Panc1 (cell line): ENCODE measurements at regions not wholly inside any gene's neighbourhood (a gene's known extent, or its start where the extent isn't known, plus 50 kb on each side); places are given as distances from the start of the nearest gene placed in this dataset.

Source experiments
- ATAC-seq: fragments of 200-7000 bp; cut with Tn5 transposase; 2 replicates; pipeline ENCODE4 v1.9.1; 2020; ENCODE audit warnings: mild to moderate bottlenecking, moderate library complexity
- BruUV-seq: library from RNA; stranded (reverse); fragments of 400-500 nt; replicated peaks from 2 replicates; lab custom pipeline; 2021; lab: Mats Ljungman, UMichigan
- CTCF ChIA-PET: fragments of 300-600 bp; sonication (Branson Sonifier 250); formaldehyde crosslinking; loops from one replicate; lab custom pipeline; 2022; ENCODE audit warnings: antibody characterized with exemption; lab: Charles Lee
- POLR2A ChIA-PET: fragments of 300-600 bp; sonication (Branson Sonifier 250); formaldehyde crosslinking; loops from one replicate; lab custom pipeline; 2022; ENCODE audit warnings: antibody characterized with exemption; lab: Charles Lee
- DNase-seq: peaks from one replicate; pipeline ENCODE4 v3.0.0-alpha.2; 2010; ENCODE audit warnings: low read depth, low spot score
- H3K27ac ChIP-seq: 2 replicates; pipeline ENCODE4 v1.5.1; 2011; ENCODE audit warnings: mild to moderate bottlenecking, low read length, inconsistent platforms
- H3K27me3 ChIP-seq: fragments of 200-500 bp; sonication (Bioruptor generic); 2 replicates; pipeline ENCODE4 v1.6.0; 2014; ENCODE audit warnings: low read length, inconsistent platforms; ENCODE audit not compliant: control insufficient read depth, insufficient read depth
- H3K36me3 ChIP-seq: fragments of 200-500 bp; sonication (Bioruptor generic); 2 replicates; pipeline ENCODE4 v1.5.1; 2014; ENCODE audit warnings: inconsistent platforms, mild to moderate bottlenecking, low read length, moderate library complexity; ENCODE audit not compliant: control insufficient read depth, insufficient read depth
- H3K4me1 ChIP-seq: 2 replicates; pipeline ENCODE4 v1.5.1; 2011; ENCODE audit warnings: inconsistent platforms, mild to moderate bottlenecking, low read length, moderate library complexity; ENCODE audit not compliant: control insufficient read depth, insufficient read depth
- H3K4me3 ChIP-seq, 2 experiments: 2 replicates each; pipeline ENCODE4 v1.5.1; 2011 to 2012; ENCODE audit warnings: low read depth in 2 of 2, low read length in 2 of 2, mild to moderate bottlenecking in 2 of 2, inconsistent platforms in 1 of 2, moderate library complexity in 1 of 2
- H3K9me3 ChIP-seq: fragments of 200-500 bp; sonication (Bioruptor generic); 2 replicates; pipeline ENCODE4 v1.5.1; 2014; ENCODE audit warnings: low read depth, mild to moderate bottlenecking, inconsistent platforms, low read length, moderate library complexity; ENCODE audit not compliant: control insufficient read depth, insufficient read depth
- CTCF ChIP-seq: fragments of 450-650 bp; IDR thresholded peaks from 2 replicates; pipeline ENCODE4 v1.5.1; 2017; ENCODE audit warnings: mild to moderate bottlenecking
- POLR2AphosphoS5 ChIP-seq: IDR thresholded peaks from 2 replicates; pipeline ENCODE4 v1.6.1; 2012; ENCODE audit warnings: mild to moderate bottlenecking, low read depth, low read length, moderate library complexity
- SIN3A ChIP-seq: IDR thresholded peaks from 2 replicates; pipeline ENCODE4 v1.6.1; 2012; ENCODE audit warnings: low read depth, mild to moderate bottlenecking, low read length, moderate library complexity, borderline replicate concordance; ENCODE audit not compliant: insufficient read depth
- TCF7L2 ChIP-seq: IDR thresholded peaks from 2 replicates; pipeline ENCODE4 v1.6.1; 2011; ENCODE audit warnings: mild to moderate bottlenecking, low read depth, low read length, inconsistent platforms
- in situ Hi-C: cut with HindIII; loops from 2 replicates; pipeline ENCODE4 v1.10.0; 2016; ENCODE audit warnings: low sequenced_read_pairs, low pct_unique_long_range_greater_than_20kb
- intact Hi-C: fragments of 100-400 bp; cut with micrococcal nuclease; formaldehyde crosslinking; loops from one replicate; pipeline ENCODE4 v1.10.0; 2022; ENCODE audit not compliant: unreplicated experiment
- TF ChIP-seq, protein P1 (sequence below), 2 experiments: IDR thresholded peaks; 2 replicates each; pipeline ENCODE4 v1.6.1; 2011 to 2012; ENCODE audit warnings: low read depth in 2 of 2, control low read depth in 1 of 2, low read length in 1 of 2, mild to moderate bottlenecking in 1 of 2, moderate library complexity in 1 of 2; ENCODE audit not compliant: insufficient read depth in 1 of 2

- Histone ChIP-seq H3K36me3 (no peaks in the 10 kb centered on the region), H3K4me3 (no peak overlapping the region), H3K4me1 (no peaks in the 10 kb centered on the region), H3K27ac (no peak overlapping the region), H3K9me3 (no peaks in the 10 kb centered on the region), H3K27me3 (peaks cover 5% of the 10 kb centered on the region; the same call in 1 of the 2 replicates)
- in situ Hi-C loops (no loop called here), intact Hi-C loops (no loop called here)
- TF ChIP-seq, protein P1, sequence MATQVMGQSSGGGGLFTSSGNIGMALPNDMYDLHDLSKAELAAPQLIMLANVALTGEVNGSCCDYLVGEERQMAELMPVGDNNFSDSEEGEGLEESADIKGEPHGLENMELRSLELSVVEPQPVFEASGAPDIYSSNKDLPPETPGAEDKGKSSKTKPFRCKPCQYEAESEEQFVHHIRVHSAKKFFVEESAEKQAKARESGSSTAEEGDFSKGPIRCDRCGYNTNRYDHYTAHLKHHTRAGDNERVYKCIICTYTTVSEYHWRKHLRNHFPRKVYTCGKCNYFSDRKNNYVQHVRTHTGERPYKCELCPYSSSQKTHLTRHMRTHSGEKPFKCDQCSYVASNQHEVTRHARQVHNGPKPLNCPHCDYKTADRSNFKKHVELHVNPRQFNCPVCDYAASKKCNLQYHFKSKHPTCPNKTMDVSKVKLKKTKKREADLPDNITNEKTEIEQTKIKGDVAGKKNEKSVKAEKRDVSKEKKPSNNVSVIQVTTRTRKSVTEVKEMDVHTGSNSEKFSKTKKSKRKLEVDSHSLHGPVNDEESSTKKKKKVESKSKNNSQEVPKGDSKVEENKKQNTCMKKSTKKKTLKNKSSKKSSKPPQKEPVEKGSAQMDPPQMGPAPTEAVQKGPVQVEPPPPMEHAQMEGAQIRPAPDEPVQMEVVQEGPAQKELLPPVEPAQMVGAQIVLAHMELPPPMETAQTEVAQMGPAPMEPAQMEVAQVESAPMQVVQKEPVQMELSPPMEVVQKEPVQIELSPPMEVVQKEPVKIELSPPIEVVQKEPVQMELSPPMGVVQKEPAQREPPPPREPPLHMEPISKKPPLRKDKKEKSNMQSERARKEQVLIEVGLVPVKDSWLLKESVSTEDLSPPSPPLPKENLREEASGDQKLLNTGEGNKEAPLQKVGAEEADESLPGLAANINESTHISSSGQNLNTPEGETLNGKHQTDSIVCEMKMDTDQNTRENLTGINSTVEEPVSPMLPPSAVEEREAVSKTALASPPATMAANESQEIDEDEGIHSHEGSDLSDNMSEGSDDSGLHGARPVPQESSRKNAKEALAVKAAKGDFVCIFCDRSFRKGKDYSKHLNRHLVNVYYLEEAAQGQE (IDR thresholded peaks at IDR 0.05; ENCODE audit: insufficient read depth in 1 of 2, low read depth in 2 of 2, low read length in 1 of 2) = no peak
- TF ChIP-seq POLR2AphosphoS5 = no peak
- TF ChIP-seq CTCF = no peak
- no peak for TF ChIP-seq SIN3A
- no peak for TF ChIP-seq TCF7L2
- ChIA-PET CTCF (no interaction called here), POLR2A (no interaction called here)
- DNase-seq = no peak
- no TSS peak for BruUV-seq
- no peak for ATAC-seq
Observed at GRCh38 chr5:71894091-71894490, 175.0 kb downstream of the CARTPT start.

GRCh38 chr5:71895546-71895945 lies 176.5 kb downstream of the CARTPT start:
- Histone ChIP-seq H3K4me1 (no peaks in the 10 kb centered on the region), H3K9me3 (no peaks in the 10 kb centered on the region), H3K4me3 (no peak overlapping the region), H3K27me3 (peaks cover 4% of the 10 kb centered on the region; the same call in 1 of the 2 replicates), H3K36me3 (no peaks in the 10 kb centered on the region), H3K27ac (no peak overlapping the region)
- intact Hi-C loops = no loop called here
- no TSS peak for BruUV-seq
- ATAC-seq = no peak
- TF ChIP-seq CTCF (no peak), SIN3A (no peak), POLR2AphosphoS5 (no peak), TCF7L2 (no peak)
- TF ChIP-seq, protein P1 (IDR thresholded peaks at IDR 0.05; ENCODE audit: insufficient read depth in 1 of 2, low read depth in 2 of 2, low read length in 1 of 2) = no peak
- in situ Hi-C loops = no loop called here
- ChIA-PET POLR2A (no interaction called here), CTCF (no interaction called here)
- DNase-seq = no peak
